ENCODE measurements at regions not wholly inside any gene's neighbourhood (a gene's known extent, or its start where the extent isn't known, plus 50 kb on each side); places are given as distances from the start of the nearest gene placed in this dataset.

DNA sequence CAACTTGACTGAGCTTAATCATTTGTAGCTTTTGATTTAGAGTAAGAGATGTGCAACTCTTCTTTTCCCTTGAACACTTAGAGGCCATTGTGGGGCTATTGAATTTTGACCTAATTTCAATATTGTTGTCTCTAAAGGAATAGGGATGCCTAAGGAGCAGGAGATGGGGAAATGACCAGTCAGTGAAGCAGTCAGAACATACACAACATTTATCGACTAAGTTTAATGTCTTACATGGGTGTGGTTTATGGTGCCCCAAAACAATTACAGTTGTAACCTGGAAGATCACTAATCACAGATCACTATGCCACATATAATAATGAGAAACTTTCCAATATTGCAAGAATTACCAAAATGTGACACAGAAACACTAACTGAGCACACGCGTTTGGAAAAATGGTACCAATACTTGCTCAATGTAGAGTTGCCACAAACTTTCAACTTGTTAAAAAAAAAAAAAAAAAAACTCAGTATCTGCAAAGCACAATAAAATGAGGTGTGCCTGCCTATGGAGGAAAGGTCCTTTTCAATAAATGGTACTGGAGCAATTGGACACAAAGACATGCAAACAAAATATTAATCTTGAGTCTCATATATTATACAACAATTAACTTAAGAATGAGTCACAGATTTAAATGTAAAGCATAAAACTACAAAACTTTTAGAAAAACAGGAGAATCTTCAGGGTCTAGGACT lies 189.6 kb upstream of the RAD23B start:
- DNase-seq = no peak

DNA sequence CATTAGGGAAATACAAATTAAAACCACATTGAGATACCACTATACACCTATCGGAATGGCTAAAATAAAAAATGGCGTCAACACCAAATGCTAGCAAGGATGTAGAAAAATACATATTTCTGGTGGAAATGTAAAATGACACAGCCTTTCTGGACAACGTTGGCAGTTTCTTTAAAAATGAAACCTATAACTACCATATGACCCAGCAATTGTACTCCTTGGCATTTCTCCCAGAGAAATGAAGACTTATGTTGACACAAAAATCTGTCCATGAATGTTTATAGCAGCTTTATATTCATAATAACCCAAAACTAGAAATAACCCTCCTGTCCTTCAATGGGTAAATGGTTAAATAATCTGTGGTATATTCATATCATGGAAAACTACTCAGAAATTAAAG lies 188.7 kb upstream of the RAD23B start:
- Mint-ChIP-seq H3K4me3 (no peak overlapping the region), H3K4me1 (ENCODE audit: low read depth) (no peaks in the 10 kb centered on the region), H3K9me3 (no peaks in the 10 kb centered on the region), H3K36me3 (ENCODE audit: low read depth) (no peaks in the 10 kb centered on the region), H3K27ac (no peak overlapping the region), H3K27me3 (ENCODE audit: insufficient read depth) (no peaks in the 10 kb centered on the region; the same call in 1 of the 2 replicates)
- no peak for DNase-seq
- TF ChIP-seq, protein P1, sequence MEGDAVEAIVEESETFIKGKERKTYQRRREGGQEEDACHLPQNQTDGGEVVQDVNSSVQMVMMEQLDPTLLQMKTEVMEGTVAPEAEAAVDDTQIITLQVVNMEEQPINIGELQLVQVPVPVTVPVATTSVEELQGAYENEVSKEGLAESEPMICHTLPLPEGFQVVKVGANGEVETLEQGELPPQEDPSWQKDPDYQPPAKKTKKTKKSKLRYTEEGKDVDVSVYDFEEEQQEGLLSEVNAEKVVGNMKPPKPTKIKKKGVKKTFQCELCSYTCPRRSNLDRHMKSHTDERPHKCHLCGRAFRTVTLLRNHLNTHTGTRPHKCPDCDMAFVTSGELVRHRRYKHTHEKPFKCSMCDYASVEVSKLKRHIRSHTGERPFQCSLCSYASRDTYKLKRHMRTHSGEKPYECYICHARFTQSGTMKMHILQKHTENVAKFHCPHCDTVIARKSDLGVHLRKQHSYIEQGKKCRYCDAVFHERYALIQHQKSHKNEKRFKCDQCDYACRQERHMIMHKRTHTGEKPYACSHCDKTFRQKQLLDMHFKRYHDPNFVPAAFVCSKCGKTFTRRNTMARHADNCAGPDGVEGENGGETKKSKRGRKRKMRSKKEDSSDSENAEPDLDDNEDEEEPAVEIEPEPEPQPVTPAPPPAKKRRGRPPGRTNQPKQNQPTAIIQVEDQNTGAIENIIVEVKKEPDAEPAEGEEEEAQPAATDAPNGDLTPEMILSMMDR (IDR thresholded peaks at IDR 0.05) = no peak

More for the DNA sequence above, 189.6 kb upstream of the RAD23B start:
- H3K4me3 Mint-ChIP-seq = no peak overlapping the region
- H3K36me3 Mint-ChIP-seq (ENCODE audit: low read depth) = no peaks in the 10 kb centered on the region
- no peaks in the 10 kb centered on the region for H3K4me1 Mint-ChIP-seq (ENCODE audit: low read depth)
- TF ChIP-seq, protein P1 (IDR thresholded peaks at IDR 0.05) = no peak
- no peaks in the 10 kb centered on the region for H3K27me3 Mint-ChIP-seq (ENCODE audit: insufficient read depth)
- H3K9me3 Mint-ChIP-seq = no peaks in the 10 kb centered on the region
- no peak overlapping the region for H3K27ac Mint-ChIP-seq

DNA sequence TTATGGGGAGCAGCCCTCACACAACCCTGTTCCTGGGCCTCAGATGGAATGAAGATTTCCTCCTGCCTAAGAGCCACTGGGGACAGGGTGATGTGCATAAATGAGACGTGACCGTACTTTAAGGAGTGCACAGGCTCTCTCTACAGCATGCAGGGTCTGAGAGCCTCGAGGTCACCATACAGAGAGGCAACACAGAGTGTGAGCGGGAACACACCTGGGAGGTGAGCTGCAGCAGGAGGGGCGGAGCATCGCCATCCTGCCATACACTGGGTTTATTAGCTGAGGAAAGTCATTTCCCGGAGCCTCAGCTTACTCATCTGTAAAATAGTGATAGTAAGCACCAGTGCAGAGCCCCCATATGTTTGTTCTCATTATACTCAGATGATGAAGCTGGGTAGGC lies 182.5 kb upstream of the RAD23B start:
- Mint-ChIP-seq H3K9me3 (no peaks in the 10 kb centered on the region), H3K27me3 (ENCODE audit: insufficient read depth) (peaks cover 5% of the 10 kb centered on the region; the same call in 1 of the 2 replicates), H3K4me1 (ENCODE audit: low read depth) (no peaks in the 10 kb centered on the region), H3K27ac (no peak overlapping the region), H3K4me3 (no peak overlapping the region), H3K36me3 (ENCODE audit: low read depth) (no peaks in the 10 kb centered on the region)
- TF ChIP-seq, protein P1 (IDR thresholded peaks at IDR 0.05) = no peak
- DNase-seq = no peak

DNA sequence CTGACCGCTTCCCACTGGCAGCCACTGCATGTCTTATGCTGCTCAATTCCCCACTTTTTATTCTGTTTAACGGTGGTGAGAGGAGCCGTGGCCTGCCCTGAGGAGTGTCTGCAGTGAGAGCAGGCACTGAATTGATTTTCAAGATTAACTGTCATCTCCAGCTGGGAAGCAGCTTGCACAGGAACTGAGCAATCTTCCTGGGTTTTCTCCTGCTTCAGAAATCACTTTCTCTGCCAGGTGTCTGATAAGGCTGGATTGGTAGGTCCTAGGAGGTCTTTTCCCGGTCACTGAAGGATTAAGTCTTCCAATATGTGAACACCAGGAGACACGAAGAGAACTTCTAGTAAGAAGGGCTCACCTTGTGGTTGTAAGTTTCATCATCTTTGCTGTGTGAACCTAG lies 181.1 kb upstream of the RAD23B start:
- Mint-ChIP-seq H3K27me3 (ENCODE audit: insufficient read depth) (peaks cover 5% of the 10 kb centered on the region; the same call in 1 of the 2 replicates), H3K4me3 (no peak overlapping the region), H3K36me3 (ENCODE audit: low read depth) (no peaks in the 10 kb centered on the region), H3K9me3 (no peaks in the 10 kb centered on the region), H3K27ac (no peak overlapping the region), H3K4me1 (ENCODE audit: low read depth) (no peaks in the 10 kb centered on the region)
- TF ChIP-seq, protein P1 (IDR thresholded peaks at IDR 0.05) = no peak
- DNase-seq = no peak

DNA sequence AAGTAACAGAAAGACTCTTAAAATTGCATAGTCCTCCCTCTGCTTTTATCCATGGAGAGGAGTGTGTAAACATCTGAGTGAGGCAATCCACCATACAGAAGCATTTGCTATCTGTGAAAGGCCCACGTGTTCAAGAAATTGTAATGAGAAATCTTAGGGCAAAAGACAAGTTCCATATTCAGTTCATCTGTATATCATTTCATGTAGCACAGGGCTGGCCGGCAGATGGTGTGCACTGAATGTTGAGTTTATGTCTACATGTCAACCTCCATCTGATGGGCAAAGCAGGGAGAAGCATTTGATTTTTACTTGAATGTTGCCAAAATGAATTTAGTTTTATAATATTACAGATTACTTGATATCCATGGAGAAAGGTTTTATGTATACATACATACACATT lies 179.5 kb upstream of the RAD23B start:
- Mint-ChIP-seq H3K9me3 (no peaks in the 10 kb centered on the region), H3K27me3 (ENCODE audit: insufficient read depth) (peaks cover 5% of the 10 kb centered on the region; the same call in 1 of the 2 replicates), H3K36me3 (ENCODE audit: low read depth) (no peaks in the 10 kb centered on the region), H3K27ac (no peak overlapping the region), H3K4me1 (ENCODE audit: low read depth) (no peaks in the 10 kb centered on the region), H3K4me3 (no peak overlapping the region)
- TF ChIP-seq, protein P1 (IDR thresholded peaks at IDR 0.05) = no peak
- DNase-seq = no peak

Measured in HFFc6 (cell line).